ENCODE measurements at regions not wholly inside any gene's neighbourhood (a gene's known extent, or its start where the extent isn't known, plus 50 kb on each side); places are given as distances from the start of the nearest gene placed in this dataset.
"Not testable (repeated sequence)": the region's sequence is repeated elsewhere in the genome, so short reads cannot be mapped to it uniquely, and the experiment has no call there.

DNA sequence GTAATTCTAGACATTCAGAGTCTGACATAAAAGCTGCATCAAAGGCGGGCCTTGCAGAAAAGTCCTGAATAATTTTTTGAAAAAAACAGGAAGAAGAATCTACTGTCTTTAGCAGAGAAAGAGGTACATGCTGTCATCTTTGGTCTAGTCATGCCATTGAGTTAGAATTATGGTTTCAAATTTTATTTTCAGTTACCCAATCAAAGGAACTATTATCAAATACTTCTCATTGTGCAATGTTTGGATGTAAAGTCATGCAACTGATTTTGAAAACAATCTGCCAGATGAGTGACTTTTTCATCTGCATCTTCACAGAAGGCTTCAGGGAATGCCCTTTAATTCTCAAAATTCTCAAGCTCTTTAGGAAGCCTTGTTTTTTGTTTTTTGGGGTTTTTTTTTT is 803.5 kb downstream of the FLRT2 start:
- no peak for DNase-seq
- Histone ChIP-seq H3K27me3 (no peaks in the 10 kb centered on the region), H3K36me3 (no peaks in the 10 kb centered on the region), H3K9me3 (no peaks in the 10 kb centered on the region), H3K4me3 (no peak overlapping the region), H3K4me1 (no peaks in the 10 kb centered on the region), H3K27ac (no peak overlapping the region)
- ATAC-seq, result no peak
- 78 to 96% methylated on average over 1 of the region's 1 CpG for WGBS, 2 donors
- no peak for FAIRE-seq
- TF ChIP-seq CTCF (IDR thresholded peaks at IDR 0.05), result no peak
- intact Hi-C loops (cut with DNase I), result no loop called here

DNA sequence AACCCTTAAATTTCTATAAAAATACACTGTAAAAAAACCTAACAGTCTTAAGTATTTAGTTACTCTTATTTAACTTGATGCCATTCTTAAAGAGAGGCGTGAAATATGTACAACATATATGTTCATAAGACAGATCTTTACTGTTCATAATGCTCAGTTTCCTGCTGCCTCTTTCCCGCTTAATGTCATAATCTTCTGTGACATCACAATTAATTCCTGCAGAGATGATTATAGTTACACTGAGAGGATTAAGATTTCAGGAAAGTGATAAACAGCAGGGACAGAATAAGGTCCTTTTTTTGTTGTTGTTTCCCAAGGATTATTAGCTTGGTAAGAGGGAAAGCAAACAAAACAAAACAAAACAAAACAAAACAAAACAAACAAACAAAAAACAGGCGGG is 801.4 kb downstream of the FLRT2 start:
- FAIRE-seq, result no peak
- Histone ChIP-seq H3K9me3 (no peaks in the 10 kb centered on the region), H3K27me3 (no peaks in the 10 kb centered on the region), H3K36me3 (no peaks in the 10 kb centered on the region), H3K27ac (no peak overlapping the region), H3K4me3 (no peak overlapping the region), H3K4me1 (no peaks in the 10 kb centered on the region)
- 62 to 67% methylated on average over 3 of the region's 3 CpGs for WGBS, 2 donors
- ATAC-seq, result no peak
- intact Hi-C loops (cut with DNase I), result no loop called here
- TF ChIP-seq CTCF (IDR thresholded peaks at IDR 0.05), result no peak
- no peak for DNase-seq

- Histone ChIP-seq H3K27me3 (no peaks in the 10 kb centered on the region), H3K4me1 (no peaks in the 10 kb centered on the region), H3K27ac (no peak overlapping the region), H3K4me3 (no peak overlapping the region), H3K9me3 (no peaks in the 10 kb centered on the region), H3K36me3 (no peaks in the 10 kb centered on the region)
- ATAC-seq (no peak), FAIRE-seq (no peak), DNase-seq (no peak)
- 60 to 71% methylated on average over 3 of the region's 3 CpGs for WGBS, 2 donors
- no peak for TF ChIP-seq CTCF (IDR thresholded peaks at IDR 0.05)
- intact Hi-C loops (cut with DNase I), result no loop called here
Measured at GRCh38 chr14:86321151-86321550, 791.2 kb downstream of the FLRT2 start.

DNA sequence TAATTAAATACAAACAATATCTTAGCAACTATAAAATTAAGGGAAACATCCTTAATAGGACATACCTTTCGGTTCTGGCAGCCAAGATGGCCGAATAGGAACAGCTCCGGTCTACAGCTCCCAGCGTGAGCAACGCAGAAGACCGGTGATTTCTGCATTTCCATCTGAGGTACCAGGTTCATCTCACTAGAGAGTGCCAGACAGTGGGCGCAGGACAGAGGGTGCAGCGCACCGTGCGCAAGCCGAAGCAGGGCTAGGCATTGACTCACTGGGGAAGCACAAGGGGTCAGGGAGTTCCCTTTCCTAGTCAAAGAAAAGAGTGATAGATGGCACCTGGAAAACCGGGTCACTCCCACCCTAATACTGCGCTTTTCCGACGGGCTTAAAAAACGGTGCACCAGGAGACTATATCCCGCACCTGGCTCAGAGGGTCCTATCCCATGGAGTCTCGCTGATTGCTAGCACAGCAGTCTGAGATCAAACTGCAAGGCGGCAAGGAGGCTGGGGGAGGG is 782.3 kb downstream of the FLRT2 start:
- FAIRE-seq; H3K4me1 ChIP-seq; H3K27me3 ChIP-seq; intact Hi-C loops (cut with DNase I); ATAC-seq; DNase-seq; H3K9me3 ChIP-seq; H3K36me3 ChIP-seq; H3K27ac ChIP-seq; H3K4me3 ChIP-seq: not testable (repeated sequence)
- 90 to 96% methylated on average over 19 of the region's 19 CpGs for WGBS, 2 donors

DNA sequence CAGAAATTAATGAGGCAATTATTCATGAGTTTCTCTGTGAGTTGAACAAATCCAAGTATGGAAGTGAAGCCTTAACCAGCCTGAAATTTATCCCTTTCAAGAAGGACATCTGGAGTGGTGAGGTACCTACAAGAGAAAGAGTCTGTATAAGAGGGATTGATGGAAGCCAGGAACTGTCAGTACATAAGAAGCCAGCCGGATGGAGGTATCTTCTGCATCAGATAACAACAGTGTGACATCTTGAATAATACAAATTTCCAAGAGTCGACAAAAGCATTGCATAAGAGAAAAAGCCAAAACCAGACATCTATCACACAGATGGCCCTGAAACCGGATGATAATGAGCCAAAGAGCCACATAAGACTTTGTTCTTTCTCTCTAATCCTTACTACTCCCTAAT is 781.2 kb downstream of the FLRT2 start:
- WGBS, 2 donors, result 80 to 93% methylated on average over 3 of the region's 3 CpGs
- H3K27ac ChIP-seq, result no peak overlapping the region
- ATAC-seq (no peak), FAIRE-seq (no peak), DNase-seq (no peak)
- no peaks in the 10 kb centered on the region for H3K36me3 ChIP-seq
- TF ChIP-seq CTCF (IDR thresholded peaks at IDR 0.05), result no peak
- H3K4me1 ChIP-seq, result no peaks in the 10 kb centered on the region
- H3K9me3 ChIP-seq, result no peaks in the 10 kb centered on the region
- no peak overlapping the region for H3K4me3 ChIP-seq
- intact Hi-C loops (cut with DNase I), result no loop called here
- H3K27me3 ChIP-seq, result no peaks in the 10 kb centered on the region

DNA sequence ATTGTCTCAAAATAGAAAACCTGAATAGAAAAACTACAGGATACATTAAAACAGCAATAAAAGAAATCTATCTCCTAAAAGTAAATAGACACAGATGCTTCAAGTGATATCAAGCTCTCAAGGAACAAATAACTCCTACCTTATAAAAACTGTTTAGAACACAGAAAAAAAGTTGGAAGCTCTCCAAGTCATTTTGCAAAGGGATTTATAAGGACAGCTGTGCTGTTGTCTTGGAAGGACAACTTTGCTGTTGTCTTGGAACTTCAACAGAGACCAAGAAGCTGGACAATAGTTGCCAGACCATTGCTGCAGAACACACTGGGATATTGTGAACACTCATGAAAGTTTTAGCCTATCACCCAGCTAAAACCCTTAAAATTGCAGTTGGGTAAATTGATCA is 780.7 kb downstream of the FLRT2 start:
- no peaks in the 10 kb centered on the region for H3K4me1 ChIP-seq
- TF ChIP-seq CTCF (IDR thresholded peaks at IDR 0.05), result no peak
- H3K4me3 ChIP-seq, result no peak overlapping the region
- H3K9me3 ChIP-seq, result no peaks in the 10 kb centered on the region
- no peak overlapping the region for H3K27ac ChIP-seq
- ATAC-seq, result no peak
- intact Hi-C loops (cut with DNase I), result no loop called here
- DNase-seq, result no peak
- H3K36me3 ChIP-seq, result no peaks in the 10 kb centered on the region
- H3K27me3 ChIP-seq, result no peaks in the 10 kb centered on the region
- FAIRE-seq, result no peak
